ENCODE measurements at regions not wholly inside any gene's neighbourhood (a gene's known extent, or its start where the extent isn't known, plus 50 kb on each side); places are given as distances from the start of the nearest gene placed in this dataset.
A peak's percentile ranks its signal among the peaks of the same experiment; 100 is the strongest.
"Not testable (repeated sequence)": the region's sequence is repeated elsewhere in the genome, so short reads cannot be mapped to it uniquely, and the experiment has no call there.

- no peak for DNase-seq (ENCODE audit: low spot score)
Observed at GRCh38 chr2:209307161-209308001, 116.5 kb upstream of the MAP2 start.

GRCh38 chr2:209308415-209308814 lies 115.4 kb upstream of the MAP2 start:
- DNase-seq (ENCODE audit: low spot score): no peak

- DNase-seq (ENCODE audit: low spot score): no peak
Observed at GRCh38 chr2:209311948-209312347, 111.9 kb upstream of the MAP2 start.

GRCh38 chr2:209312450-209312849 lies 111.4 kb upstream of the MAP2 start:
- not testable (repeated sequence) for DNase-seq (ENCODE audit: low spot score)

GRCh38 chr2:209314653-209315052 lies 109.2 kb upstream of the MAP2 start:
- DNase-seq (ENCODE audit: low spot score): no peak

- DNase-seq (ENCODE audit: low spot score): no peak
Observed at GRCh38 chr2:209316141-209316540, 107.7 kb upstream of the MAP2 start.

GRCh38 chr2:209321076-209321475 lies 102.8 kb upstream of the MAP2 start:
- DNase-seq (ENCODE audit: low spot score): no peak

GRCh38 chr2:209321581-209321980 lies 102.3 kb upstream of the MAP2 start:
- no peak for DNase-seq (ENCODE audit: low spot score)

- no peak for DNase-seq (ENCODE audit: low spot score)
Observed at GRCh38 chr2:209322041-209322440, 101.8 kb upstream of the MAP2 start.

GRCh38 chr2:209322905-209323512 lies 100.8 kb upstream of the MAP2 start:
- DNase-seq (ENCODE audit: low spot score): no peak

GRCh38 chr2:209323738-209324137 lies 100.1 kb upstream of the MAP2 start:
- no peak for DNase-seq (ENCODE audit: low spot score)

GRCh38 chr2:209324281-209324680 lies 99.6 kb upstream of the MAP2 start:
- DNase-seq (ENCODE audit: low spot score): no peak

- no peak for DNase-seq (ENCODE audit: low spot score)
Observed at GRCh38 chr2:209331291-209331844, 92.5 kb upstream of the MAP2 start.

- DNase-seq (ENCODE audit: low spot score): peak; percentile 12
Observed at GRCh38 chr2:209334188-209335017, 89.4 kb upstream of the MAP2 start.

GRCh38 chr2:209340522-209340921 lies 83.3 kb upstream of the MAP2 start:
- no peak for DNase-seq (ENCODE audit: low spot score)

- no peak for DNase-seq (ENCODE audit: low spot score)
Observed at GRCh38 chr2:209344349-209344748, 79.5 kb upstream of the MAP2 start.

GRCh38 chr2:209348433-209348832 lies 75.4 kb upstream of the MAP2 start:
- DNase-seq (ENCODE audit: low spot score): no peak

- no peak for DNase-seq (ENCODE audit: low spot score)
Observed at GRCh38 chr2:209351636-209352035, 72.2 kb upstream of the MAP2 start.

GRCh38 chr2:209358992-209359391 lies 64.9 kb upstream of the MAP2 start:
- DNase-seq (ENCODE audit: low spot score): no peak

- no peak for DNase-seq (ENCODE audit: low spot score)
Observed at GRCh38 chr2:209367075-209367747, 56.6 kb upstream of the MAP2 start.

GRCh38 chr2:209368406-209368805 lies 55.4 kb upstream of the MAP2 start:
- DNase-seq (ENCODE audit: low spot score): no peak

- DNase-seq (ENCODE audit: low spot score): no peak
Observed at GRCh38 chr2:209368914-209369313, 54.9 kb upstream of the MAP2 start.

Data from germinal center (tissue), 1 donor.